Esophagus squamous epithelium (tissue), 5 donors: ENCODE measurements at regions not wholly inside any gene's neighbourhood (a gene's known extent, or its start where the extent isn't known, plus 50 kb on each side); places are given as distances from the start of the nearest gene placed in this dataset.

Source experiments
- DNase-seq: peaks from one replicate; lab custom pipeline; 2025; lab: John Stamatoyannopoulos, UW
- H3K27ac ChIP-seq, 4 donors: fragments of 200-600 bp; sonication (generic); one replicate each; pipeline ENCODE4 v1.5.1; 2016 to 2019; ENCODE audit warnings: mild to moderate bottlenecking in 1 of 4
- H3K27me3 ChIP-seq, 4 donors: fragments of 200-600 bp; sonication (generic); 1 replicate in 3 of 4; 2 replicates in 1 of 4; pipeline versions ENCODE4 v1.5.1 to v1.6.0; 2017 to 2021; ENCODE audit warnings: antibody characterized with exemption in 1 of 4
- H3K36me3 ChIP-seq, 3 donors: fragments of 200-600 bp; sonication (generic); one replicate each; pipeline ENCODE4 v1.5.1; 2016 to 2019
- H3K4me1 ChIP-seq, 3 donors: fragments of 200-600 bp; sonication (generic); one replicate each; pipeline ENCODE4 v1.5.1; 2017 to 2019
- H3K4me3 ChIP-seq, 4 donors: fragments of 200-600 bp; sonication (generic); 1 replicate in 3 of 4; 2 replicates in 1 of 4; pipeline ENCODE4 v1.5.1; 2016 to 2019; ENCODE audit warnings: mild to moderate bottlenecking in 2 of 4, moderate library complexity in 1 of 4
- H3K9me3 ChIP-seq, 3 donors: fragments of 200-600 bp; sonication (generic); one replicate each; pipeline ENCODE4 v1.5.1; 2016 to 2019
- POLR2A ChIP-seq, 4 donors: fragments of 450-650 bp; IDR thresholded peaks; one replicate each; pipeline ENCODE4 v1.6.1; 2017; ENCODE audit warnings: antibody characterized with exemption in 4 of 4, mild to moderate bottlenecking in 4 of 4, moderate library complexity in 3 of 4
- WGBS, 2 donors: methylation state at CpG; one replicate each; pipeline ENCODE4 v1.1.5; 2018; 5-methylcytosine and 5-hydroxymethylcytosine counted together
- intact Hi-C: fragments of 100-400 bp; cut with DNase I; formaldehyde crosslinking; loops from one replicate; pipeline ENCODE4 v1.15.0; 2022
- TF ChIP-seq, protein P1 (sequence below), 6 experiments: fragments of 450-650 bp in 4 of 6; fragments of 200-600 bp in 2 of 6; sonication (generic) in 2 of 6; IDR thresholded peaks; one replicate each; pipeline ENCODE4 v1.5.1; 2016 to 2019; ENCODE audit warnings: antibody characterized with exemption in 6 of 6, mild to moderate bottlenecking in 4 of 6, moderate library complexity in 4 of 6
- donor health status: DM: yes; HTN: yes; CAD: no.

GRCh38 chr3:106820726-106821362 lies 556.4 kb upstream of the CCDC54 start:
- Histone ChIP-seq H3K9me3 (no peaks in the 10 kb centered on the region), H3K36me3 (no peaks in the 10 kb centered on the region), H3K27ac (no peak overlapping the region), H3K27me3 (no peaks in the 10 kb centered on the region), H3K4me3 (no peak overlapping the region), H3K4me1 (no peaks in the 10 kb centered on the region)
- WGBS, 2 donors, result 96 to 100% methylated on average over 5 to 10 of the region's 19 CpGs
- intact Hi-C loops, result no loop called here
- no peak for DNase-seq
- TF ChIP-seq, protein P1, sequence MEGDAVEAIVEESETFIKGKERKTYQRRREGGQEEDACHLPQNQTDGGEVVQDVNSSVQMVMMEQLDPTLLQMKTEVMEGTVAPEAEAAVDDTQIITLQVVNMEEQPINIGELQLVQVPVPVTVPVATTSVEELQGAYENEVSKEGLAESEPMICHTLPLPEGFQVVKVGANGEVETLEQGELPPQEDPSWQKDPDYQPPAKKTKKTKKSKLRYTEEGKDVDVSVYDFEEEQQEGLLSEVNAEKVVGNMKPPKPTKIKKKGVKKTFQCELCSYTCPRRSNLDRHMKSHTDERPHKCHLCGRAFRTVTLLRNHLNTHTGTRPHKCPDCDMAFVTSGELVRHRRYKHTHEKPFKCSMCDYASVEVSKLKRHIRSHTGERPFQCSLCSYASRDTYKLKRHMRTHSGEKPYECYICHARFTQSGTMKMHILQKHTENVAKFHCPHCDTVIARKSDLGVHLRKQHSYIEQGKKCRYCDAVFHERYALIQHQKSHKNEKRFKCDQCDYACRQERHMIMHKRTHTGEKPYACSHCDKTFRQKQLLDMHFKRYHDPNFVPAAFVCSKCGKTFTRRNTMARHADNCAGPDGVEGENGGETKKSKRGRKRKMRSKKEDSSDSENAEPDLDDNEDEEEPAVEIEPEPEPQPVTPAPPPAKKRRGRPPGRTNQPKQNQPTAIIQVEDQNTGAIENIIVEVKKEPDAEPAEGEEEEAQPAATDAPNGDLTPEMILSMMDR (IDR thresholded peaks at IDR 0.05), result no peak
- TF ChIP-seq POLR2A (IDR thresholded peaks at IDR 0.05), result no peak

DNA sequence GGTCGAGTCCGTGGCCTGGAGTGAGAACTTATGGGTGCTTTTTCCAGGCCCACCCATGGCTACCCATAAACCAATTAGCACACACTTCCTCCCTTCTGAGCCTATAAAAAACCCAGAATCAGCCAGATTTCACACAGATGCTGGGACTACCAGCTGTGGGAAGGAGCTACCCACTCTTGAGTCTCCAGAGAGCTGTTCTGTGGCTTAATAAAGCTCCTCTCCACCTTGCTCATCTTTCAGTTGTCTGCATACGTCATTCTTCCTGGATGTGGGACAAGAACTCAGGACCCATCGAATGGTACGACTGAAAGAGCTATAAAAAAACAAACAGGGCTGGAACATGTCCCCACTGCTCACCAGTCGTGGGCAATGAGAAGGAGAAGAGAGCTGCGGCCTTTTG lies 555.4 kb upstream of the CCDC54 start:
- 82 to 92% methylated on average over 2 to 5 of the region's 7 CpGs for WGBS, 2 donors
- no peaks in the 10 kb centered on the region for H3K9me3 ChIP-seq
- H3K36me3 ChIP-seq, result no peaks in the 10 kb centered on the region
- no peak overlapping the region for H3K27ac ChIP-seq
- intact Hi-C loops, result no loop called here
- no peaks in the 10 kb centered on the region for H3K4me1 ChIP-seq
- DNase-seq, result no peak
- TF ChIP-seq POLR2A (IDR thresholded peaks at IDR 0.05), result no peak
- TF ChIP-seq, protein P1 (IDR thresholded peaks at IDR 0.05), result no peak
- no peaks in the 10 kb centered on the region for H3K27me3 ChIP-seq
- no peak overlapping the region for H3K4me3 ChIP-seq

GRCh38 chr3:106822204-106822603 lies 555.0 kb upstream of the CCDC54 start:
- no peak overlapping the region for H3K4me3 ChIP-seq
- no peaks in the 10 kb centered on the region for H3K9me3 ChIP-seq
- DNase-seq, result no peak
- H3K4me1 ChIP-seq, result no peaks in the 10 kb centered on the region
- 83 to 96% methylated on average over 1 to 5 of the region's 11 CpGs for WGBS, 2 donors
- TF ChIP-seq, protein P1 (IDR thresholded peaks at IDR 0.05), result no peak
- TF ChIP-seq POLR2A (IDR thresholded peaks at IDR 0.05), result no peak
- no peak overlapping the region for H3K27ac ChIP-seq
- H3K36me3 ChIP-seq, result no peaks in the 10 kb centered on the region
- no peaks in the 10 kb centered on the region for H3K27me3 ChIP-seq
- intact Hi-C loops, result no loop called here

DNA sequence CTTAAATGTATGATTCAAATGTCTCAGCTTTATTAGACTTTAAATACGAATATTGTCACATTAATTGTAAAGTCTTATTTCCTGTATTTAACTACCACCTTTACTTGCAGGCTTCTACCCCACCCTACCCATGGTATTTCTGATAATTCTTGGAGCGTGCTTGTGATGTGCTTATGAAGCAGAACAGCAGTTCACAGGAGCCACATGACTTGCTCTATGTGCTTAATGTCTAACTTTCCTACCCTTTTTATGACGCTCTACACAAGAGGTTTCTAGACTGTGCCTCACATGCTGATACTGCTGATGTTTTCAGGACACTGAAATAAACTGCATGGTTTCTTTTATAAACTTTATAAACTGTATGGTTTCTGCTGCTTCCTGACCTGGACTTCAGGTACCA lies 553.5 kb upstream of the CCDC54 start:
- intact Hi-C loops, result no loop called here
- no peak overlapping the region for H3K4me3 ChIP-seq
- H3K27me3 ChIP-seq, result no peaks in the 10 kb centered on the region
- H3K4me1 ChIP-seq, result no peaks in the 10 kb centered on the region
- H3K9me3 ChIP-seq, result no peaks in the 10 kb centered on the region
- TF ChIP-seq, protein P1 (IDR thresholded peaks at IDR 0.05), result no peak
- TF ChIP-seq POLR2A (IDR thresholded peaks at IDR 0.05), result no peak
- no peaks in the 10 kb centered on the region for H3K36me3 ChIP-seq
- 82 to 85% methylated on average over 3 of the region's 3 CpGs for WGBS, 2 donors
- no peak overlapping the region for H3K27ac ChIP-seq
- DNase-seq, result no peak

DNA sequence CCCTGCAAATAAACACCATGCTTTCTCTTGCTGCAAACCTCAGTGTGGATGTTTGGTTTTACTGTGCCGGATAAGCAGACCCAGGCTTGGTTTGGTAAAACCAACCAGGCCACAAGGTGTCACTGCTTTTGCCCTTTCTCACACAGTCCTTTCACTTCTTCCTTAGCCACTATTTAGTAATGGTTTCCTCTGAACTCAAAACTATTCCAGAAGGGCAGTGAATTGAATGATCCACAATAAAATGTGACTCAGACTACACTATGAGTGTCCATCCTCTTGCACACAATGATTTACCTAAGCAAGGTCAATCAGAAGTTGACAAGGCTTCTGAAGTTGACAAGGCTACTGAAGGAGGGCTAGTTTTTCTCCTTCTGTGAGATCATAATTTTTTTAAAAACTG lies 552.4 kb upstream of the CCDC54 start:
- 90 to 100% methylated on average over 1 of the region's 1 CpG for WGBS, 2 donors
- H3K4me1 ChIP-seq, result no peaks in the 10 kb centered on the region
- H3K36me3 ChIP-seq, result no peaks in the 10 kb centered on the region
- H3K4me3 ChIP-seq, result no peak overlapping the region
- TF ChIP-seq, protein P1 (IDR thresholded peaks at IDR 0.05), result no peak
- TF ChIP-seq POLR2A (IDR thresholded peaks at IDR 0.05), result no peak
- no peak overlapping the region for H3K27ac ChIP-seq
- intact Hi-C loops, result no loop called here
- no peak for DNase-seq
- H3K27me3 ChIP-seq, result no peaks in the 10 kb centered on the region
- H3K9me3 ChIP-seq, result no peaks in the 10 kb centered on the region
